ENCODE measurements at regions not wholly inside any gene's neighbourhood (a gene's known extent, or its start where the extent isn't known, plus 50 kb on each side); places are given as distances from the start of the nearest gene placed in this dataset.
"Not testable (repeated sequence)": the region's sequence is repeated elsewhere in the genome, so short reads cannot be mapped to it uniquely, and the experiment has no call there.

GRCh38 chr11:3512133-3512703, 129.6 kb downstream of the ART5 start:
- not testable (repeated sequence) for H3K9ac ChIP-seq (ENCODE audit: low read length); H3K4me2 ChIP-seq (ENCODE audit: low read depth, low read length, poor library complexity, severe bottlenecking); H3K79me2 ChIP-seq (ENCODE audit: insufficient read depth, low read length); H4K20me1 ChIP-seq (ENCODE audit: low read depth, low read length); H3K4me3 ChIP-seq (ENCODE audit: insufficient read depth, low read length, poor library complexity, severe bottlenecking); H3K36me3 ChIP-seq (ENCODE audit: low read length); H3K9me3 ChIP-seq (ENCODE audit: insufficient read depth, low read length); H3K27ac ChIP-seq (ENCODE audit: low read depth, low read length); H3K9me2 ChIP-seq (replicated peaks; ENCODE audit: insufficient read depth, low read length); H3F3A ChIP-seq (ENCODE audit: insufficient read depth); H2AFZ ChIP-seq (ENCODE audit: low read depth, low read length, severe bottlenecking); H3K27me3 ChIP-seq (ENCODE audit: low read length)

- not testable (repeated sequence) for H3K4me3 ChIP-seq (ENCODE audit: insufficient read depth, low read length, poor library complexity, severe bottlenecking); H2AFZ ChIP-seq (ENCODE audit: low read depth, low read length, severe bottlenecking); H3K9me3 ChIP-seq (ENCODE audit: insufficient read depth, low read length); H3K9me2 ChIP-seq (replicated peaks; ENCODE audit: insufficient read depth, low read length); H3K4me2 ChIP-seq (ENCODE audit: low read depth, low read length, poor library complexity, severe bottlenecking); H4K20me1 ChIP-seq (ENCODE audit: low read depth, low read length); H3K27me3 ChIP-seq (ENCODE audit: low read length); H3K9ac ChIP-seq (ENCODE audit: low read length); H3F3A ChIP-seq (ENCODE audit: insufficient read depth); H3K27ac ChIP-seq (ENCODE audit: low read depth, low read length); H3K79me2 ChIP-seq (ENCODE audit: insufficient read depth, low read length); H3K36me3 ChIP-seq (ENCODE audit: low read length)
Measured at GRCh38 chr11:3511416-3512132, 130.2 kb downstream of the ART5 start.

GRCh38 chr11:3509563-3509962, 130.6 kb upstream of the ZNF195 start:
- not testable (repeated sequence) for H3K4me3 ChIP-seq (ENCODE audit: insufficient read depth, low read length, poor library complexity, severe bottlenecking); H3K9me3 ChIP-seq (ENCODE audit: insufficient read depth, low read length); H3K27me3 ChIP-seq (ENCODE audit: low read length)

GRCh38 chr11:3499198-3499597, 120.3 kb upstream of the ZNF195 start:
- not testable (repeated sequence) for H3K79me2 ChIP-seq (ENCODE audit: insufficient read depth, low read length); H3K4me2 ChIP-seq (ENCODE audit: low read depth, low read length, poor library complexity, severe bottlenecking); H3K9me2 ChIP-seq (replicated peaks; ENCODE audit: insufficient read depth, low read length); H3K9me3 ChIP-seq (ENCODE audit: insufficient read depth, low read length); H2AFZ ChIP-seq (ENCODE audit: low read depth, low read length, severe bottlenecking); H3K4me3 ChIP-seq (ENCODE audit: insufficient read depth, low read length, poor library complexity, severe bottlenecking); H3K36me3 ChIP-seq (ENCODE audit: low read length); H3F3A ChIP-seq (ENCODE audit: insufficient read depth); H3K27me3 ChIP-seq (ENCODE audit: low read length); H3K27ac ChIP-seq (ENCODE audit: low read depth, low read length); H3K9ac ChIP-seq (ENCODE audit: low read length); H4K20me1 ChIP-seq (ENCODE audit: low read depth, low read length)

More at GRCh38 chr11:3509563-3509962, 130.6 kb upstream of the ZNF195 start:
- not testable (repeated sequence) for H3K36me3 ChIP-seq (ENCODE audit: low read length); H2AFZ ChIP-seq (ENCODE audit: low read depth, low read length, severe bottlenecking); H3K79me2 ChIP-seq (ENCODE audit: insufficient read depth, low read length); H3F3A ChIP-seq (ENCODE audit: insufficient read depth); H3K27ac ChIP-seq (ENCODE audit: low read depth, low read length); H3K9ac ChIP-seq (ENCODE audit: low read length); H4K20me1 ChIP-seq (ENCODE audit: low read depth, low read length); H3K9me2 ChIP-seq (replicated peaks; ENCODE audit: insufficient read depth, low read length); H3K4me2 ChIP-seq (ENCODE audit: low read depth, low read length, poor library complexity, severe bottlenecking)

- H3K4me2 ChIP-seq (ENCODE audit: low read depth, low read length, poor library complexity, severe bottlenecking); H3K36me3 ChIP-seq (ENCODE audit: low read length); H3F3A ChIP-seq (ENCODE audit: insufficient read depth); H3K9ac ChIP-seq (ENCODE audit: low read length); H3K27me3 ChIP-seq (ENCODE audit: low read length); H2AFZ ChIP-seq (ENCODE audit: low read depth, low read length, severe bottlenecking); H3K4me3 ChIP-seq (ENCODE audit: insufficient read depth, low read length, poor library complexity, severe bottlenecking); H3K9me2 ChIP-seq (replicated peaks; ENCODE audit: insufficient read depth, low read length); H3K9me3 ChIP-seq (ENCODE audit: insufficient read depth, low read length); H3K27ac ChIP-seq (ENCODE audit: low read depth, low read length); H4K20me1 ChIP-seq (ENCODE audit: low read depth, low read length); H3K79me2 ChIP-seq (ENCODE audit: insufficient read depth, low read length): not testable (repeated sequence)
Measured at GRCh38 chr11:3498356-3498755, 119.4 kb upstream of the ZNF195 start.

GRCh38 chr11:3493152-3493551, 114.2 kb upstream of the ZNF195 start:
- H3K4me3 ChIP-seq (ENCODE audit: insufficient read depth, low read length, poor library complexity, severe bottlenecking) = not testable (repeated sequence)

GRCh38 chr11:3488003-3488402, 109.1 kb upstream of the ZNF195 start:
- not testable (repeated sequence) for H3K27me3 ChIP-seq (ENCODE audit: low read length); H3K27ac ChIP-seq (ENCODE audit: low read depth, low read length); H3K9me2 ChIP-seq (replicated peaks; ENCODE audit: insufficient read depth, low read length); H3K4me2 ChIP-seq (ENCODE audit: low read depth, low read length, poor library complexity, severe bottlenecking); H3K9me3 ChIP-seq (ENCODE audit: insufficient read depth, low read length); H2AFZ ChIP-seq (ENCODE audit: low read depth, low read length, severe bottlenecking); H3K79me2 ChIP-seq (ENCODE audit: insufficient read depth, low read length); H4K20me1 ChIP-seq (ENCODE audit: low read depth, low read length); H3K4me3 ChIP-seq (ENCODE audit: insufficient read depth, low read length, poor library complexity, severe bottlenecking); H3K9ac ChIP-seq (ENCODE audit: low read length); H3K36me3 ChIP-seq (ENCODE audit: low read length); H3F3A ChIP-seq (ENCODE audit: insufficient read depth)

More at GRCh38 chr11:3493152-3493551, 114.2 kb upstream of the ZNF195 start:
- not testable (repeated sequence) for H3K27me3 ChIP-seq (ENCODE audit: low read length); H3K9me3 ChIP-seq (ENCODE audit: insufficient read depth, low read length); H3K4me2 ChIP-seq (ENCODE audit: low read depth, low read length, poor library complexity, severe bottlenecking); H3K9me2 ChIP-seq (replicated peaks; ENCODE audit: insufficient read depth, low read length); H3K9ac ChIP-seq (ENCODE audit: low read length); H3F3A ChIP-seq (ENCODE audit: insufficient read depth); H2AFZ ChIP-seq (ENCODE audit: low read depth, low read length, severe bottlenecking); H4K20me1 ChIP-seq (ENCODE audit: low read depth, low read length); H3K36me3 ChIP-seq (ENCODE audit: low read length); H3K79me2 ChIP-seq (ENCODE audit: insufficient read depth, low read length); H3K27ac ChIP-seq (ENCODE audit: low read depth, low read length)

- not testable (repeated sequence) for H4K20me1 ChIP-seq (ENCODE audit: low read depth, low read length); H3K79me2 ChIP-seq (ENCODE audit: insufficient read depth, low read length); H3K4me2 ChIP-seq (ENCODE audit: low read depth, low read length, poor library complexity, severe bottlenecking); H3K27ac ChIP-seq (ENCODE audit: low read depth, low read length); H3K9ac ChIP-seq (ENCODE audit: low read length); H2AFZ ChIP-seq (ENCODE audit: low read depth, low read length, severe bottlenecking); H3K36me3 ChIP-seq (ENCODE audit: low read length); H3K27me3 ChIP-seq (ENCODE audit: low read length); H3K9me3 ChIP-seq (ENCODE audit: insufficient read depth, low read length); H3K4me3 ChIP-seq (ENCODE audit: insufficient read depth, low read length, poor library complexity, severe bottlenecking); H3F3A ChIP-seq (ENCODE audit: insufficient read depth); H3K9me2 ChIP-seq (replicated peaks; ENCODE audit: insufficient read depth, low read length)
Measured at GRCh38 chr11:3485737-3486136, 106.8 kb upstream of the ZNF195 start.

All from SU-DHL-6 (cell line).